ENCODE measurements at regions not wholly inside any gene's neighbourhood (a gene's known extent, or its start where the extent isn't known, plus 50 kb on each side); places are given as distances from the start of the nearest gene placed in this dataset.
"Not testable (repeated sequence)": the region's sequence is repeated elsewhere in the genome, so short reads cannot be mapped to it uniquely, and the experiment has no call there.

DNA sequence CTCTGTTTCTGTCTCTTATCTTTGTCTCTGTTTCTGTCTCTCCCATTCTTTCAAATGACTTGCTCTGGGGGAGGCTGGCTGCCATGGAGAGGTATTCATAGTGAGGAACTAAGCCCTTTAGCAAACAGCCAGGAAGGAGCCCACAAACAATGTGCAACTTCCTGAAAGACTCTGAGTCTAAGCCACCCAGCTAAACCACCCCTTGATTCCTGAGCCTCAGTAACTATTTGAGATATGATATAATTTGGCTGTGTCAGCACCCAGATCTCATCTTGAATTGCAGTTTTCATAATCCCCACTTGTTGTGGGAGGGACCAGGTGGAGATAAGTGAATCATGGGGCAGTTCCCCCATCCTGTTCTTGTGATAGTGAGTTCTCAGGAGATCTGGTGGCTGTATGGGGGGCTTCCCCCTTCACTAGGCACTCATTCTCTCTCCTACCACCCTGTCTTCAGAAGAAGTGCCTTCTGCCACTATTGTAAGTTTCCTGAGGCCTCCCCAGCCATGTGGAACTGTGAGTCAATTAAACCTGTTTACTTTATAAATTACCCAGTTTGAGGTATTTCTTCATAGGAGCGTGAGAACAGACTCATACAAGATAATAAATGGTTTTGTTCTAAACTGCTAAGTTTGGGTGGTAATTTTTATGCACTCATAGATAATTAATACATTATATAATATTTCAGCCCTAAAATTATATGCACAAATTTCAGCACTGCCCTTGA lies 121.2 kb upstream of the FOXP2 start:
- DNase-seq (ENCODE audit: low spot score), result no peak
- TF ChIP-seq, protein P1, sequence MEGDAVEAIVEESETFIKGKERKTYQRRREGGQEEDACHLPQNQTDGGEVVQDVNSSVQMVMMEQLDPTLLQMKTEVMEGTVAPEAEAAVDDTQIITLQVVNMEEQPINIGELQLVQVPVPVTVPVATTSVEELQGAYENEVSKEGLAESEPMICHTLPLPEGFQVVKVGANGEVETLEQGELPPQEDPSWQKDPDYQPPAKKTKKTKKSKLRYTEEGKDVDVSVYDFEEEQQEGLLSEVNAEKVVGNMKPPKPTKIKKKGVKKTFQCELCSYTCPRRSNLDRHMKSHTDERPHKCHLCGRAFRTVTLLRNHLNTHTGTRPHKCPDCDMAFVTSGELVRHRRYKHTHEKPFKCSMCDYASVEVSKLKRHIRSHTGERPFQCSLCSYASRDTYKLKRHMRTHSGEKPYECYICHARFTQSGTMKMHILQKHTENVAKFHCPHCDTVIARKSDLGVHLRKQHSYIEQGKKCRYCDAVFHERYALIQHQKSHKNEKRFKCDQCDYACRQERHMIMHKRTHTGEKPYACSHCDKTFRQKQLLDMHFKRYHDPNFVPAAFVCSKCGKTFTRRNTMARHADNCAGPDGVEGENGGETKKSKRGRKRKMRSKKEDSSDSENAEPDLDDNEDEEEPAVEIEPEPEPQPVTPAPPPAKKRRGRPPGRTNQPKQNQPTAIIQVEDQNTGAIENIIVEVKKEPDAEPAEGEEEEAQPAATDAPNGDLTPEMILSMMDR (IDR thresholded peaks at IDR 0.05; ENCODE audit: extremely low read depth, missing control alignments), result no peak

DNA sequence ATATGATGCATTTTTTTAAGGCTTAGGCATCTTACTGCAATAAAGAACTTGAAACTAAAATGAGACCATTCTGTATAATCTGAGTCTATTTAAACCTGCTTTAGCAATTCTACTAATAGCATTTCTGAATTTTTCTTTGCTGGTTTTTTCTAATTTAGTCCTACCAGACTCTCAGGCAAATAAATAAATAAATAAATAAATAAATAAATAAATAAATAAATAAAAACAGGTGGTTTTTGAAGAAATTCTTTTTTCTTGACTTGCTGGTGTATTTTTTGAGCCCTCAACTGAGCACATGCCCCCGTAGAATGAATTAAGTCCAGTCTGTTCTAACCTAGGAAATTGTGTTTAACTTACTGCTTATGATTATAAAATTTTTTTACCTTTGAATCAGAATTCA lies 134.7 kb upstream of the FOXP2 start:
- TF ChIP-seq, protein P1 (IDR thresholded peaks at IDR 0.05; ENCODE audit: extremely low read depth, missing control alignments), result no peak
- no peak for DNase-seq (ENCODE audit: low spot score)

GRCh38 chr7:114273218-114273617 lies 141.4 kb upstream of the FOXP2 start:
- DNase-seq (ENCODE audit: low spot score), result no peak
- TF ChIP-seq, protein P1 (IDR thresholded peaks at IDR 0.05; ENCODE audit: extremely low read depth, missing control alignments), result no peak

GRCh38 chr7:114269714-114270113 lies 144.9 kb upstream of the FOXP2 start:
- TF ChIP-seq, protein P1 (IDR thresholded peaks at IDR 0.05; ENCODE audit: extremely low read depth, missing control alignments), result no peak
- no peak for DNase-seq (ENCODE audit: low spot score)

DNA sequence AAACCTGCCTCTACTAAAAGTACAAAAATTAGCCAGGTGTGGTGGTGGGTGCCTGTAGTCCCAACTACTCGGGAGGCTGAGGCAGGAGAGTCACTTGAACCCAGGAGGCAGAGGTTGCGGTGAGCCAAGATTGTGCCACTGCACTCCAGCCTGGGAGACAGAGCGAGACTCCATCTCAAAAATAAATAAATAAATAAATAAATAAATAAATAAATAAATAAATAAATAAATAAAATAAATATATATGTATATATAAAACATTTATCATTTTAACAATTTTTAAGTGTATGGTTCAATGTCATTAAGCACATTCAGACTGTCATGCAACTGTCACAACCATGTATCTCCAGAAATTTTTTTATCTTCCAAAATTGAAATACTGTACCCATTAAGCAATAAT lies 147.1 kb upstream of the FOXP2 start:
- DNase-seq (ENCODE audit: low spot score), result not testable (repeated sequence)

DNA sequence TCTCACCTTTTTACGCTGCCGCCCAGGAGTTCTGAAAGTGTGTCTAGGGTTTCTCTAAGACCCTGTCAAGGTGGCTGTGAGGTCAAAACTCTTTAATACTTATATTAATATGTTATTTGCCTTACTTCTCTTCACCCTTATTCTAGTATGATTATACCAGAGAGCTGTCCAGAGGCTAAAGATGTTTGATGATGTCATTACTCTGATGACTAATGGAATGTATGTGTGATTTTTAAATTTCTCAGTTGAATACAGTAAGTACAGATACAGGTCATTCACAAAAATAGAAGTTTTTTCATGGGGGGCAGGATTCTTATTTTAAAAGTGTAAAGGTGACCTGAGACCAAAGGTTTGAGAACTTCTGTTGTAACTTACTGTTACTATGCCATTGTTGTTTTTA lies 150.6 kb upstream of the FOXP2 start:
- no peak for DNase-seq (ENCODE audit: low spot score)
- TF ChIP-seq, protein P1 (IDR thresholded peaks at IDR 0.05; ENCODE audit: extremely low read depth, missing control alignments), result no peak

GRCh38 chr7:114263219-114263618 lies 151.4 kb upstream of the FOXP2 start:
- DNase-seq (ENCODE audit: low spot score), result no peak
- TF ChIP-seq, protein P1 (IDR thresholded peaks at IDR 0.05; ENCODE audit: extremely low read depth, missing control alignments), result no peak

DNA sequence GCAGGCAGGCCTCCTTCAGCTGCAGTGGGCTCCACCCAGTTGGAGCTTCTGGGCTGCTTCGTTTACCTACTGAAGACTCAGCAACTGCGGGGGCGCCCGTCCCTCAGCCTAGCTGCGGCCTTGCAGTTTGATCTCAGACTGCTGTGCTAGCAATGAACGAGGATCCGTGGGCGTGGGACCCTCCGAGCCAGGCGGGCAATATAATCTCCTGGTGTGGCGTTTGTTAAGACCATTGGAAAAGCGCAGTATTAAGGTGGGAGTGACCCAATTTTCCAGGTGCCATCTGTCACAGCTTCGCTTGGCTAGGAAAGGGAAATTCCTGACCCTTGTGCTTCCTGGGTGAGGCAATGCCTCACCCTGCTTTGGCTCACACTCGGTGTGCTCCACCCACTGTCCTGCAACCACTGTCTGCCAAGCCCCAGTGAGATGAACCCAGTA lies 159.2 kb upstream of the FOXP2 start:
- DNase-seq (ENCODE audit: low spot score), result no peak
- TF ChIP-seq, protein P1 (IDR thresholded peaks at IDR 0.05; ENCODE audit: extremely low read depth, missing control alignments), result no peak
